Skeletal muscle satellite cell (primary cell): ENCODE measurements at regions not wholly inside any gene's neighbourhood (a gene's known extent, or its start where the extent isn't known, plus 50 kb on each side); places are given as distances from the start of the nearest gene placed in this dataset.

ENCODE experiments used
- H3K27me3 ChIP-seq: 2 replicates; pipeline ENCODE4 v1.7.0; 2013; ENCODE audit warnings: low read length; ENCODE audit not compliant: control insufficient read depth, insufficient read depth
- H3K36me3 ChIP-seq: 2 replicates; pipeline ENCODE4 v1.7.0; 2013; ENCODE audit warnings: mild to moderate bottlenecking, control low read depth, low read length; ENCODE audit not compliant: insufficient read depth
- H3K4me1 ChIP-seq: 2 replicates; pipeline ENCODE4 v1.7.0; 2013; ENCODE audit warnings: low read length; ENCODE audit not compliant: control insufficient read depth, insufficient read depth
- H3K4me2 ChIP-seq: 2 replicates; pipeline ENCODE4 v1.7.0; 2013; ENCODE audit warnings: mild to moderate bottlenecking, low read length
- H3K4me3 ChIP-seq: 2 replicates; pipeline ENCODE4 v1.7.0; 2013; ENCODE audit warnings: low read length
- H3K9ac ChIP-seq: 2 replicates; pipeline ENCODE4 v1.7.0; 2013; ENCODE audit warnings: mild to moderate bottlenecking, low read depth, low read length, moderate library complexity
- H3K9me3 ChIP-seq: replicated peaks from 2 replicates; pipeline ENCODE4 v1.7.0; 2013; ENCODE audit warnings: mild to moderate bottlenecking, control low read depth, low read length

GRCh38 chr4:187550256-187550950 lies 445.2 kb upstream of the ZFP42 start:
- Histone ChIP-seq H3K4me3 (no peak overlapping the region), H3K36me3 (no peaks in the 10 kb centered on the region), H3K4me1 (peaks cover 21% of the 10 kb centered on the region), H3K4me2 (peak overlapping the region; percentile 8), H3K9ac (peak overlapping the region; percentile 32), H3K27me3 (no peaks in the 10 kb centered on the region), H3K9me3 (no peaks in the 10 kb centered on the region)

GRCh38 chr4:187552781-187553180 lies 442.8 kb upstream of the ZFP42 start:
- Histone ChIP-seq H3K4me2 (no peak overlapping the region), H3K9ac (no peak overlapping the region), H3K27me3 (no peaks in the 10 kb centered on the region), H3K4me3 (no peak overlapping the region), H3K9me3 (no peaks in the 10 kb centered on the region), H3K36me3 (no peaks in the 10 kb centered on the region), H3K4me1 (peaks cover 15% of the 10 kb centered on the region)

DNA sequence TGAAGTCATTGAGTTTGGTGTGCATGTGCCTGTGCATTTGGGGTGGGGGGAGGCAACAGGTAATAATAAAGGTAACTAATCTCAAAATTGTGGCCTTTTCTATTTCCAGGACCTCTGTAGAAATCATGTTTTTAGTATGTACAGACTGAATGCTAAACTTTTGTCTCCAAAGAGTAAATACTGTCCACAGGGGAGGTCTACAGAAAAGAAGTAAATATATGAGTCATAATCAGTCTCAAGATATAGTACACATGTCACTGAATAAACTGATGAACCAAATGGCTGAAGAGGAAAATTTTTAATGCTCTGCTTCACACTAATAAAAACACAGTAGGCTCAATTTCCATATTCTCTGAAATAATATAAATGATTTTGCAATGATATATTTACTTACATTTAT lies 440.4 kb upstream of the ZFP42 start:
- H3K4me3 ChIP-seq: no peak overlapping the region
- no peaks in the 10 kb centered on the region for H3K9me3 ChIP-seq
- H3K27me3 ChIP-seq: no peaks in the 10 kb centered on the region
- no peak overlapping the region for H3K4me2 ChIP-seq
- H3K4me1 ChIP-seq: peaks cover 13% of the 10 kb centered on the region
- no peaks in the 10 kb centered on the region for H3K36me3 ChIP-seq
- no peak overlapping the region for H3K9ac ChIP-seq

DNA sequence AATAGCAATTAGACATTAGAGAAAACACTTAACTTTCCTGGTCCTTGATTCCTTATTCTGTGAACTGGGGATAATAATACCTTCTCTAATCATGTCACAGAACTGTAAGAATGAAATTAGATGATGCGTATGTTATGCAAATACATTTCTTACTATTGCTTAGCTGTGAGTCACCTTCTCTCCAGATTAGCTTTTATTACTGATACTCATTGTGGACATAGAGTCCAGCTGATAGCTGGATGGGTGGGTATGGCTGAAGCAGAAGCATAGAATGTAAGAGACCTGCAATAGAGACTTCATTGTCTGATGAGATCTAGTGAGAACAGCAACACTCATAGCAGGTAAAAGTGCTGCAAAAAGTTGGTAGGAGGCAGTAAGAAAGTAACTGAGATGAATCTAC lies 437.2 kb upstream of the ZFP42 start:
- peaks cover 3% of the 10 kb centered on the region for H3K4me1 ChIP-seq
- H3K4me3 ChIP-seq: no peak overlapping the region
- no peaks in the 10 kb centered on the region for H3K27me3 ChIP-seq
- no peaks in the 10 kb centered on the region for H3K9me3 ChIP-seq
- H3K9ac ChIP-seq: no peak overlapping the region
- H3K36me3 ChIP-seq: no peaks in the 10 kb centered on the region
- H3K4me2 ChIP-seq: no peak overlapping the region

- H3K27me3 ChIP-seq: no peaks in the 10 kb centered on the region
- H3K4me3 ChIP-seq: no peak overlapping the region
- no peaks in the 10 kb centered on the region for H3K9me3 ChIP-seq
- H3K9ac ChIP-seq: no peak overlapping the region
- no peak overlapping the region for H3K4me2 ChIP-seq
- no peaks in the 10 kb centered on the region for H3K36me3 ChIP-seq
- peaks cover 3% of the 10 kb centered on the region for H3K4me1 ChIP-seq
Observed at GRCh38 chr4:187562345-187562744, 433.2 kb upstream of the ZFP42 start.

GRCh38 chr4:187565416-187565815 lies 430.2 kb upstream of the ZFP42 start:
- H3K4me1 ChIP-seq: no peaks in the 10 kb centered on the region
- no peaks in the 10 kb centered on the region for H3K36me3 ChIP-seq
- H3K9me3 ChIP-seq: no peaks in the 10 kb centered on the region
- H3K9ac ChIP-seq: no peak overlapping the region
- no peak overlapping the region for H3K4me2 ChIP-seq
- H3K27me3 ChIP-seq: no peaks in the 10 kb centered on the region
- H3K4me3 ChIP-seq: no peak overlapping the region

GRCh38 chr4:187569871-187570270 lies 425.7 kb upstream of the ZFP42 start:
- H3K9me3 ChIP-seq: no peaks in the 10 kb centered on the region

DNA sequence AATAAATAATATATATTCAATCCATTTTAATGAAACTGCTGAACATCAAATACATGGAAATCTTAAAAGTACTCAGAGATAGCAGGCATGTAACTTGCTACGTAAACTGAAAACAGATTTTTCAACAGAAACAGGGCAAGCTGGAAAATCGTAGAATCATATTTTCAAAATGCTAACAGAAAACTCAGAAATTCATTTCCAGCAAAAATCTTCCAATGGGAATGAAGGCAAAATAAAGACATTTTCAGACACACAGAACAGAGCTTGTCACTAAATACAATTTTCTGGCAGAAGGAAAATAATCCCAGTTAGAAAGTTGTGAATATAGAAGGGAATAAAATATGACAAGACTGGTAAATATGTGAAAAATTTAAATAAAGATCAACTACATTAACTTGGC lies 419.9 kb upstream of the ZFP42 start:
- H3K9ac ChIP-seq: no peak overlapping the region
- H3K9me3 ChIP-seq: no peaks in the 10 kb centered on the region
- H3K36me3 ChIP-seq: no peaks in the 10 kb centered on the region
- no peak overlapping the region for H3K4me3 ChIP-seq
- no peaks in the 10 kb centered on the region for H3K27me3 ChIP-seq
- no peaks in the 10 kb centered on the region for H3K4me1 ChIP-seq
- no peak overlapping the region for H3K4me2 ChIP-seq

More at GRCh38 chr4:187569871-187570270, 425.7 kb upstream of the ZFP42 start:
- Histone ChIP-seq H3K4me3 (no peak overlapping the region), H3K4me1 (no peaks in the 10 kb centered on the region), H3K4me2 (no peak overlapping the region), H3K27me3 (no peaks in the 10 kb centered on the region), H3K36me3 (no peaks in the 10 kb centered on the region), H3K9ac (no peak overlapping the region)

DNA sequence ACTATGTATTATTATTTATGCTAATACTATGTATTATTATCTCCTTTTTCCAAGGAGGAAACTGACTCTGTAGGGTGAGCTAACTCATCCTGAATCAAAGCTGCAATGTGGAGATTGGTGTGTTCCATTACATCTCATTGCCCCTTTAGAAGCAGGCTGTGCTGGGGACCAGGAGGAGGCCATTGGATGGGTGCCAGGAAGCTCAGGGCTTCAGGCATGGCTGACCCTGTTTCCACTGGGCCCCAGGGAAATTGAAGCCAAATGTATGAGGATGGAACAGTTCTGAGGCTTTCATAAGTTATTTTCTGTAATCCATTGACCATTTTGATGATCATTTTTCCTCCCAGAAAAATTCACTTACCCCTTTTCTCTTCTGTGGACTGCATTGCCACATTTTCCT lies 418.8 kb upstream of the ZFP42 start:
- Histone ChIP-seq H3K27me3 (no peaks in the 10 kb centered on the region), H3K4me2 (no peak overlapping the region), H3K4me3 (no peak overlapping the region), H3K9ac (no peak overlapping the region), H3K36me3 (no peaks in the 10 kb centered on the region), H3K9me3 (no peaks in the 10 kb centered on the region), H3K4me1 (no peaks in the 10 kb centered on the region)

GRCh38 chr4:187577941-187578480 lies 417.6 kb upstream of the ZFP42 start:
- Histone ChIP-seq H3K4me1 (no peaks in the 10 kb centered on the region), H3K27me3 (no peaks in the 10 kb centered on the region), H3K9ac (no peak overlapping the region)

GRCh38 chr4:187586892-187587291 lies 408.7 kb upstream of the ZFP42 start:
- no peaks in the 10 kb centered on the region for H3K4me1 ChIP-seq
- H3K4me3 ChIP-seq: no peak overlapping the region
- no peak overlapping the region for H3K9ac ChIP-seq
- no peaks in the 10 kb centered on the region for H3K27me3 ChIP-seq
- no peak overlapping the region for H3K4me2 ChIP-seq
- no peaks in the 10 kb centered on the region for H3K9me3 ChIP-seq
- no peaks in the 10 kb centered on the region for H3K36me3 ChIP-seq

More at GRCh38 chr4:187577941-187578480, 417.6 kb upstream of the ZFP42 start:
- Histone ChIP-seq H3K9me3 (no peaks in the 10 kb centered on the region), H3K4me3 (no peak overlapping the region), H3K4me2 (no peak overlapping the region), H3K36me3 (no peaks in the 10 kb centered on the region)

- Histone ChIP-seq H3K4me2 (no peak overlapping the region), H3K9ac (no peak overlapping the region), H3K27me3 (no peaks in the 10 kb centered on the region), H3K4me3 (no peak overlapping the region), H3K9me3 (no peaks in the 10 kb centered on the region), H3K4me1 (peaks cover 17% of the 10 kb centered on the region), H3K36me3 (no peaks in the 10 kb centered on the region)
Observed at GRCh38 chr4:187598196-187598595, 397.4 kb upstream of the ZFP42 start.
